ENCODE measurements at regions not wholly inside any gene's neighbourhood (a gene's known extent, or its start where the extent isn't known, plus 50 kb on each side); places are given as distances from the start of the nearest gene placed in this dataset.
"Not testable (repeated sequence)": the region's sequence is repeated elsewhere in the genome, so short reads cannot be mapped to it uniquely, and the experiment has no call there.

DNA sequence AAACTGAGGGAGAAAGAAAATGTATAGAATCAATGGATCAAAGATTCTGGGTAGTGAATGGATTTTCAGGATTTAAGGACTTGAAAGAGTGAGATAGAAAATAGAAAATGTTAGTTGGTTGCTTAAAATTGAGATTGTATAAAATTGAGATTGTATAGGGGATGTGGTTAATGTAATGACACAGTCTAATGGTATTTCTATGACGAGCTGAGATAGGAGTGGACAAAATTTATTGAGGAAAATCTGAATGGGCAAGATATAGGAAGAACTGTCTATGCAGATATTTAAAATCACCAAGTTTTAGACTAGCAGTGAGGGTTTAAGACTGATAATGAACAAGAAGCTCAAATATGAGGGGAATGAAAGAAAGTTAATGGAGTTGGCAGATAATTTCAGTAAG, 406.6 kb downstream of the NYAP2 start:
- no peak overlapping the region for H3K4me3 ChIP-seq (ENCODE audit: low read depth, low read length)
- no peaks in the 10 kb centered on the region for H3K9me3 ChIP-seq (ENCODE audit: control insufficient read depth, insufficient read depth, low read length)
- H3K4me1 ChIP-seq (ENCODE audit: control insufficient read depth, insufficient read depth, low read length) = no peaks in the 10 kb centered on the region
- no peaks in the 10 kb centered on the region for H3K27me3 ChIP-seq (ENCODE audit: control insufficient read depth, insufficient read depth, low read length)
- no peak overlapping the region for H3K9ac ChIP-seq (ENCODE audit: low read depth, low read length)
- H3K36me3 ChIP-seq (ENCODE audit: control insufficient read depth, insufficient read depth, low read length) = no peaks in the 10 kb centered on the region

- not testable (repeated sequence) for H3K27me3 ChIP-seq (ENCODE audit: control insufficient read depth, insufficient read depth, low read length); H3K4me1 ChIP-seq (ENCODE audit: control insufficient read depth, insufficient read depth, low read length); H3K4me3 ChIP-seq (ENCODE audit: low read depth, low read length); H3K9me3 ChIP-seq (ENCODE audit: control insufficient read depth, insufficient read depth, low read length); H3K36me3 ChIP-seq (ENCODE audit: control insufficient read depth, insufficient read depth, low read length); H3K9ac ChIP-seq (ENCODE audit: low read depth, low read length)
Observed at GRCh38 chr2:225802076-225802475, 402.6 kb downstream of the NYAP2 start.

DNA sequence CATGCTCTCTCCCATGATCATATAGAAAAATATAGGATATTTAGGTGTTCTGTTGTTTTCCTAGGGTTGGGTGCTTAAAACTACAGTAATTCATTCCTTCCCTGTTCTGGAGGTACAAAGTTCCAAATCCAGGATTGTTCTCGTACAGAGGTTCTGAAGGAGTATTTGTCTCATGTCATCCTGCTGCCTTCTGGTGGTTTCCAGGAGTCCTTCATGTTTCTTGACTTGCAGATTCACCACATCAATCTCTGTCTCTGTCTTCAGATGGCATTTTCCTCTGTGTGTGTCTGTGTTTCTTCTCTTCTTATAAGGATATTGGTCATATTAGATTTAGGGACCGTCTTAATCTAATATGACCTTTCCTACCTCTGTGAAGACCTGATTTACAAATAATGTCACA, 397.9 kb downstream of the NYAP2 start:
- no peaks in the 10 kb centered on the region for H3K36me3 ChIP-seq (ENCODE audit: control insufficient read depth, insufficient read depth, low read length)
- H3K4me3 ChIP-seq (ENCODE audit: low read depth, low read length) = no peak overlapping the region
- H3K4me1 ChIP-seq (ENCODE audit: control insufficient read depth, insufficient read depth, low read length) = no peaks in the 10 kb centered on the region
- no peak overlapping the region for H3K9ac ChIP-seq (ENCODE audit: low read depth, low read length)
- H3K27me3 ChIP-seq (ENCODE audit: control insufficient read depth, insufficient read depth, low read length) = no peaks in the 10 kb centered on the region
- H3K9me3 ChIP-seq (ENCODE audit: control insufficient read depth, insufficient read depth, low read length) = no peaks in the 10 kb centered on the region

DNA sequence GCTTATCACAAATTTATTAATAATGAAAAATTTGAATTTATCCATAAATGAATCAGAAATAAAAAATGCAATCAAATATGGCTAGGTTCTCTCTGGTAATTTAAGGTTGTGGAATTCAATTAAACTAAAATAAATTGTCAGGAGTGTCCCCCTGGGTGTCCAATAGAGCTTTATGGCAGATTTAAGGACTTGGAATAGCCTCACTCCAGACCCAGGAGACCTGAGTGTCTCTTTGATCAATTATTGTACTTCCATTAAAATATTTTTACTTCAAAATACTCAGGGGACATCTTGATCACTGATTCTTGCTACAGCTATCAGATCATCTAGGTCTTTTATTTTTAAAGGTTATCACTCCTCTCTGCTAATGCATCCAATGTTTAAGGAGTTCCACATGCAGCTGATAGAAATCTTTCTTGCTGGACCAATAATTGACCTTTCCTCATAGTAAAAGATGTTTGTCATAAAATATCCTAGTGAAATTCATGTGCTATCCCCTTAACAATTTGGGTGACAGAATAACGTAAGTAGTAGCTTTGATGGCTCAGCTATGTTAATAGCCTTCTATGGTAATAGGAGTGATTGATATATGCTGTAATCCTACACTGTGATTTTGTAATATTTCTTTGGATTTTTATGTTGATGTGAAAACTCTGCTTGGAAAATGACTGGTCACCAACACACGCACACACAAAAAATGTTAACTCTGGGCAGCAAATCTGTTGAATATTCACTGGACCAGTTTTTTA, 395.3 kb downstream of the NYAP2 start:
- Histone ChIP-seq H3K27me3 (ENCODE audit: control insufficient read depth, insufficient read depth, low read length) (no peaks in the 10 kb centered on the region), H3K4me1 (ENCODE audit: control insufficient read depth, insufficient read depth, low read length) (no peaks in the 10 kb centered on the region), H3K9me3 (ENCODE audit: control insufficient read depth, insufficient read depth, low read length) (no peaks in the 10 kb centered on the region), H3K9ac (ENCODE audit: low read depth, low read length) (no peak overlapping the region), H3K4me3 (ENCODE audit: low read depth, low read length) (no peak overlapping the region), H3K36me3 (ENCODE audit: control insufficient read depth, insufficient read depth, low read length) (no peaks in the 10 kb centered on the region)

DNA sequence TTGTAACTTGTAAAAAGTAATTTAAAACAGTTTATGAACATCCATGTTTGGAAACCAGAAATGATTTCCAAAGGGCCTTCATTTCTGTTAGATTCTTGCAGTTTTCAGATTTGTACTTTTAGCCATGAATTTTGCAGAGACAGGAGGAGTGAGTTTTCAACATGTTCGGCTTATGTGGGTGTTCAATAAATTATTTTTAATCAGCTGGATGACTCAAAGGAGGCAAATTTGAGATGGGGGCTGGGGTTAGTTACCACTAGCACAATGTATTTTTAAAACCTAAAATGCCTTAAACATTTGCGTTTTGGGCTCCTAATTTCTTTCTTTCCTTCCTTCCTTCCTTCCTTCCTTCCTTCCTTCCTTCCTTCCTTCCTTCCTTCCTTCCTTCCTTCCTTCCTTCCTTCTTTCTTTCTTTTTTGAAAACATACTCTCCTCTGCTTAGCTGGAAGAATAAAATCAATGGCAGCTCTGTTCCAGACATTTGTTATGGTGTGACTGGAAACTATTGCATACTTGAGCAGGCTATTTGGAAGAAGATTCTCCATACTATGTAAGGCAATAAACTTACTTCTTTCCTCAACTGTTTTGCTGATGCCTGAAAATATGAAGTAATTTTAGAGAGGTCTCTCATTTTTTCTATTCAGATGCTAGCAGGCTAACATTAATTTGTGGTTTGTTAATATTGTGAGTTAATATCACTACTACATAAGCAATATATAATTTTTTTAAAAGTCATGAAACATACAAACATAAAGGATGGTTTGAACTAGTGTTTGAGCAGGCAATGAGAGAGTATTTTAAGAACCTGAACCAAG, 394.4 kb downstream of the NYAP2 start:
- Histone ChIP-seq H3K27me3 (ENCODE audit: control insufficient read depth, insufficient read depth, low read length) (no peaks in the 10 kb centered on the region), H3K4me1 (ENCODE audit: control insufficient read depth, insufficient read depth, low read length) (no peaks in the 10 kb centered on the region), H3K9ac (ENCODE audit: low read depth, low read length) (no peak overlapping the region), H3K9me3 (ENCODE audit: control insufficient read depth, insufficient read depth, low read length) (no peaks in the 10 kb centered on the region), H3K4me3 (ENCODE audit: low read depth, low read length) (no peak overlapping the region), H3K36me3 (ENCODE audit: control insufficient read depth, insufficient read depth, low read length) (no peaks in the 10 kb centered on the region)

DNA sequence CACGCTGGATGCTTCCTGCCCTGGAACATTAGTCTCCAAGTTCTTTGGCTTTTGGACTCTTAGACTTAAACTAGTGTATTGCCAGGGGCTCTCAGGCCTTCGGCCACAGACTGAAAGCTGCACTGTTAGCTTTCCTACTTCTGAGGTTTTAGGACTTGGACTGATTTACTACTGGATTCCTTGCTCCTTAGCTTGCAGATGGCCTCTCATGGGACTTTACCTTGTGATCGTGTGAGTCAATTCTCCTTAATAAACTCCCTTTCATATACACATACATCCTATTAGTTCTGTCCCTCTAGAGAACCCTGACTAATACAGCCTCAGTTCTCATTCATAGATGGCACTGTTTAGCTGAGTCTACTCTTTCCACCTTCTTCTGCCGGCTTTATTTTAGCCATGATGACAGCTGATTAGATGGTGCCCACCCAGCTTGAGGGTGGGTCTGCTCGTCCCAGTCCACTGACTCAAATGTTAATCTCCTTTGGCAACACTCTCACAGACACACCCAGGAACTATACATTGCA, 389.1 kb downstream of the NYAP2 start:
- no peak overlapping the region for H3K4me3 ChIP-seq (ENCODE audit: low read depth, low read length)
- no peaks in the 10 kb centered on the region for H3K4me1 ChIP-seq (ENCODE audit: control insufficient read depth, insufficient read depth, low read length)
- no peak overlapping the region for H3K9ac ChIP-seq (ENCODE audit: low read depth, low read length)
- no peaks in the 10 kb centered on the region for H3K9me3 ChIP-seq (ENCODE audit: control insufficient read depth, insufficient read depth, low read length)
- H3K36me3 ChIP-seq (ENCODE audit: control insufficient read depth, insufficient read depth, low read length) = no peaks in the 10 kb centered on the region
- no peaks in the 10 kb centered on the region for H3K27me3 ChIP-seq (ENCODE audit: control insufficient read depth, insufficient read depth, low read length)

GRCh38 chr2:225787497-225787896, 388.0 kb downstream of the NYAP2 start:
- no peaks in the 10 kb centered on the region for H3K36me3 ChIP-seq (ENCODE audit: control insufficient read depth, insufficient read depth, low read length)
- H3K9ac ChIP-seq (ENCODE audit: low read depth, low read length) = no peak overlapping the region
- no peak overlapping the region for H3K4me3 ChIP-seq (ENCODE audit: low read depth, low read length)
- no peaks in the 10 kb centered on the region for H3K27me3 ChIP-seq (ENCODE audit: control insufficient read depth, insufficient read depth, low read length)
- no peaks in the 10 kb centered on the region for H3K9me3 ChIP-seq (ENCODE audit: control insufficient read depth, insufficient read depth, low read length)
- no peaks in the 10 kb centered on the region for H3K4me1 ChIP-seq (ENCODE audit: control insufficient read depth, insufficient read depth, low read length)

DNA sequence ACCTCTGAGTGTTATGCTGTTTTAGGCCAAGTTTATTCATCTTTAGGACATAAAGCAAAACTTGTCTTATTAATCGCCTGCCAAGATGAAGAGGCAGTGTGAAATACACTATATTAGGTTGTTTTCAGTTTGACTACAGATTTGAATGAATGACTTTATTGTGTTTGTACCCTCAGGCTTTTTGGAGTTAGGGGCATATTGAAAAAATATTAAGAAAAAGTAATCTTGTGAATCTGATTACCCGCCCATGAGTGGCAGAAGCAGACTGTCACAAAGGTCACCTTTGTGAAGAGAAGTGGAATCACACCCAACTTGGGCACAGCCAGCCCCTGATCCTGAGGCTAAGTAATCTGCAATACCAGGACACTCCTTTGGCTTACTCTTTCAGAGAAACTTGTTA, 382.5 kb downstream of the NYAP2 start:
- Histone ChIP-seq H3K36me3 (ENCODE audit: control insufficient read depth, insufficient read depth, low read length) (no peaks in the 10 kb centered on the region), H3K27me3 (ENCODE audit: control insufficient read depth, insufficient read depth, low read length) (no peaks in the 10 kb centered on the region), H3K9ac (ENCODE audit: low read depth, low read length) (no peak overlapping the region), H3K9me3 (ENCODE audit: control insufficient read depth, insufficient read depth, low read length) (no peaks in the 10 kb centered on the region), H3K4me1 (ENCODE audit: control insufficient read depth, insufficient read depth, low read length) (no peaks in the 10 kb centered on the region), H3K4me3 (ENCODE audit: low read depth, low read length) (no peak overlapping the region)

GRCh38 chr2:225781145-225781544, 381.6 kb downstream of the NYAP2 start:
- Histone ChIP-seq H3K4me1 (ENCODE audit: control insufficient read depth, insufficient read depth, low read length) (no peaks in the 10 kb centered on the region), H3K27me3 (ENCODE audit: control insufficient read depth, insufficient read depth, low read length) (no peaks in the 10 kb centered on the region), H3K9ac (ENCODE audit: low read depth, low read length) (no peak overlapping the region), H3K36me3 (ENCODE audit: control insufficient read depth, insufficient read depth, low read length) (no peaks in the 10 kb centered on the region), H3K4me3 (ENCODE audit: low read depth, low read length) (no peak overlapping the region), H3K9me3 (ENCODE audit: control insufficient read depth, insufficient read depth, low read length) (no peaks in the 10 kb centered on the region)

GRCh38 chr2:225779829-225780228, 380.3 kb downstream of the NYAP2 start:
- Histone ChIP-seq H3K4me3 (ENCODE audit: low read depth, low read length) (no peak overlapping the region), H3K4me1 (ENCODE audit: control insufficient read depth, insufficient read depth, low read length) (no peaks in the 10 kb centered on the region), H3K36me3 (ENCODE audit: control insufficient read depth, insufficient read depth, low read length) (no peaks in the 10 kb centered on the region), H3K9me3 (ENCODE audit: control insufficient read depth, insufficient read depth, low read length) (no peaks in the 10 kb centered on the region), H3K27me3 (ENCODE audit: control insufficient read depth, insufficient read depth, low read length) (no peaks in the 10 kb centered on the region), H3K9ac (ENCODE audit: low read depth, low read length) (no peak overlapping the region)

DNA sequence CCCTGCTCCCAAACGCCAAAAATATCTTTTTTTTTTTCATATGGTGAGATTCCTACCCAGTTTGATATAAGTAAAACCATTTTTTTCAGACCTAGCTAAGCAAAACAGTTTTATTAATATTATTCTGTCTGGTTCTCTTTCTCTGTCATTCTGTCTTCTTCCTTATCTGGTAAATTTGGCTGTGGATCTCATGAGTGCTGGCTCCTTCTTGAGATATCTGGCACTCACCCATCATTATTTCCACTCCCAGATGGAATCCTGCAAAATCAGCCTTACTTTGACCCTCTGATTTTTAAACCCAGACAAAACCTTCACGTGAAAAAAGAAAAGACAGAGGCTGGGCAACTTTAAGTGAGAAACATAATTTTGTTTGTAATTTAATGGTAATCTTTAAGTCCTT, 373.6 kb downstream of the NYAP2 start:
- H3K9ac ChIP-seq (ENCODE audit: low read depth, low read length) = no peak overlapping the region
- no peaks in the 10 kb centered on the region for H3K9me3 ChIP-seq (ENCODE audit: control insufficient read depth, insufficient read depth, low read length)
- no peaks in the 10 kb centered on the region for H3K4me1 ChIP-seq (ENCODE audit: control insufficient read depth, insufficient read depth, low read length)
- no peaks in the 10 kb centered on the region for H3K36me3 ChIP-seq (ENCODE audit: control insufficient read depth, insufficient read depth, low read length)
- H3K27me3 ChIP-seq (ENCODE audit: control insufficient read depth, insufficient read depth, low read length) = no peaks in the 10 kb centered on the region
- no peak overlapping the region for H3K4me3 ChIP-seq (ENCODE audit: low read depth, low read length)

GRCh38 chr2:225771701-225772100, 372.2 kb downstream of the NYAP2 start:
- H3K4me3 ChIP-seq (ENCODE audit: low read depth, low read length) = no peak overlapping the region
- H3K36me3 ChIP-seq (ENCODE audit: control insufficient read depth, insufficient read depth, low read length) = no peaks in the 10 kb centered on the region
- H3K27me3 ChIP-seq (ENCODE audit: control insufficient read depth, insufficient read depth, low read length) = no peaks in the 10 kb centered on the region
- no peaks in the 10 kb centered on the region for H3K9me3 ChIP-seq (ENCODE audit: control insufficient read depth, insufficient read depth, low read length)
- no peaks in the 10 kb centered on the region for H3K4me1 ChIP-seq (ENCODE audit: control insufficient read depth, insufficient read depth, low read length)
- no peak overlapping the region for H3K9ac ChIP-seq (ENCODE audit: low read depth, low read length)

All from iPS-15b (cell line).